Vagina (tissue), 2 donors: ENCODE measurements at regions not wholly inside any gene's neighbourhood (a gene's known extent, or its start where the extent isn't known, plus 50 kb on each side); places are given as distances from the start of the nearest gene placed in this dataset.
"Not testable (repeated sequence)": the region's sequence is repeated elsewhere in the genome, so short reads cannot be mapped to it uniquely, and the experiment has no call there.

Experiments
- DNase-seq, 2 donors: peaks; one replicate each; pipeline ENCODE4 v3.0.0-alpha.2; 2017; ENCODE audit errors: extremely low spot score in 2 of 2
- H3K27ac ChIP-seq: fragments of 200-600 bp; sonication (generic); one replicate; pipeline ENCODE4 v1.5.1; 2019
- H3K27me3 ChIP-seq: fragments of 200-600 bp; sonication (generic); one replicate; pipeline ENCODE4 v1.5.1; 2019
- H3K36me3 ChIP-seq, 2 donors: fragments of 200-600 bp; sonication (generic); one replicate each; pipeline ENCODE4 v1.5.1; 2017 to 2019
- H3K4me1 ChIP-seq: fragments of 200-600 bp; sonication (generic); one replicate; pipeline ENCODE4 v1.5.1; 2019
- H3K4me3 ChIP-seq, 2 donors: fragments of 200-600 bp; sonication (generic); 1 replicate in 1 of 2; 2 replicates in 1 of 2; pipeline ENCODE4 v1.5.1; 2016 to 2019
- H3K9me3 ChIP-seq: fragments of 200-600 bp; sonication (generic); one replicate; pipeline ENCODE4 v1.5.1; 2019
- POLR2A ChIP-seq, 2 donors: fragments of 450-650 bp; IDR thresholded peaks; one replicate each; pipeline ENCODE4 v1.6.1; 2017; ENCODE audit warnings: antibody characterized with exemption in 2 of 2, mild to moderate bottlenecking in 2 of 2, moderate library complexity in 2 of 2
- POLR2AphosphoS5 ChIP-seq, 2 donors: sonication (generic); formaldehyde crosslinking; IDR thresholded peaks; one replicate each; pipeline ENCODE4 v1.9.0; 2017; ENCODE audit warnings: antibody characterized with exemption in 2 of 2, mild to moderate bottlenecking in 2 of 2, low read depth in 1 of 2; ENCODE audit not compliant: insufficient read depth in 1 of 2
- intact Hi-C: fragments of 100-400 bp; cut with DNase I; formaldehyde crosslinking; loops from one replicate; pipeline ENCODE4 v1.15.1; 2023
- TF ChIP-seq, protein P1 (sequence below), 3 experiments: fragments of 450-650 bp in 2 of 3; fragments of 200-600 bp in 1 of 3; sonication (generic) in 1 of 3; IDR thresholded peaks; one replicate each; pipeline ENCODE4 v1.5.1; 2017 to 2019; ENCODE audit warnings: antibody characterized with exemption in 3 of 3, mild to moderate bottlenecking in 2 of 3, moderate library complexity in 2 of 3

DNA sequence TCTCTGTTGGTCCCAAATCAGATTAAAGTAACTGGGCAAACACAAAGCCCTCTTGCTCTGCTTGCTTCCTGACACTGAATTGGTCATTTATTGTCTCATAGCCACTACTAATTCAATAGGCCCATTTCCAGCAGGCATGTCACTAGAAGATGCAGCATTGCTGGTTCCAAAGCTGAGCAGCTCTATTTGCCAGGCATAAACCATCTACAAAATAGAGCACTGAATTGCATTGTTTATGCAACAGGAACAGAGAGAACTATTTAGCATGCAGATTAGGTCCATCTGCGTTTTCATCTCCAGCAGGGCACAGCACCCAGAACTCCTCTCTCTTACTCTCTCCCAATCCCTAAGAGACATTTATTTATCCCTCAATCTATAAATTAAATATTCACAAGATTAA is 227.6 kb downstream of the SUCLG1 start:
- no peak overlapping the region for H3K27ac ChIP-seq
- intact Hi-C loops, result no loop called here
- DNase-seq, result no peak
- no peak overlapping the region for H3K4me3 ChIP-seq
- TF ChIP-seq, protein P1, sequence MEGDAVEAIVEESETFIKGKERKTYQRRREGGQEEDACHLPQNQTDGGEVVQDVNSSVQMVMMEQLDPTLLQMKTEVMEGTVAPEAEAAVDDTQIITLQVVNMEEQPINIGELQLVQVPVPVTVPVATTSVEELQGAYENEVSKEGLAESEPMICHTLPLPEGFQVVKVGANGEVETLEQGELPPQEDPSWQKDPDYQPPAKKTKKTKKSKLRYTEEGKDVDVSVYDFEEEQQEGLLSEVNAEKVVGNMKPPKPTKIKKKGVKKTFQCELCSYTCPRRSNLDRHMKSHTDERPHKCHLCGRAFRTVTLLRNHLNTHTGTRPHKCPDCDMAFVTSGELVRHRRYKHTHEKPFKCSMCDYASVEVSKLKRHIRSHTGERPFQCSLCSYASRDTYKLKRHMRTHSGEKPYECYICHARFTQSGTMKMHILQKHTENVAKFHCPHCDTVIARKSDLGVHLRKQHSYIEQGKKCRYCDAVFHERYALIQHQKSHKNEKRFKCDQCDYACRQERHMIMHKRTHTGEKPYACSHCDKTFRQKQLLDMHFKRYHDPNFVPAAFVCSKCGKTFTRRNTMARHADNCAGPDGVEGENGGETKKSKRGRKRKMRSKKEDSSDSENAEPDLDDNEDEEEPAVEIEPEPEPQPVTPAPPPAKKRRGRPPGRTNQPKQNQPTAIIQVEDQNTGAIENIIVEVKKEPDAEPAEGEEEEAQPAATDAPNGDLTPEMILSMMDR (IDR thresholded peaks at IDR 0.05), result no peak
- TF ChIP-seq POLR2AphosphoS5 (IDR thresholded peaks at IDR 0.05; ENCODE audit: insufficient read depth in 1 of 2, low read depth in 1 of 2), result no peak
- TF ChIP-seq POLR2A (IDR thresholded peaks at IDR 0.05), result no peak
- no peaks in the 10 kb centered on the region for H3K9me3 ChIP-seq
- no peaks in the 10 kb centered on the region for H3K36me3 ChIP-seq
- H3K27me3 ChIP-seq, result no peaks in the 10 kb centered on the region
- H3K4me1 ChIP-seq, result no peaks in the 10 kb centered on the region

DNA sequence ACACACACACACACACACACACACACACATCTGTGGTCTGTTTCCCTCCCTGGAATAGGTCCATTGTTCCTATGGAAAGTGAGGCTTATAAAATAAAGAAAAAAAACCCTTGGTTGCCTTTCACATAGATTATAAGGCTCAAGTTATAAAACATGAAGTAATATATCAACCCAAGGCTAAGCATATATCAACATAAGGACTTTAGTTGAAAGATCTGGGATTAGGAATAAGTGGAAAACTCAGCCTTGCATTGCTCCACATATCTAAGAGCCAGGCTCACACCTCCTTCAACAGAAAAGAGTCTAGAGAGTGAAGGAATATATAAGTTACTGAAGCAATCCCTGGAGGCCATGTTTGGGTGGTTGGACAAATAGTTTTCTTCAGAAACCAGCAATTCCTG is 235.0 kb downstream of the SUCLG1 start:
- DNase-seq, result no peak
- Histone ChIP-seq H3K4me3 (no peak overlapping the region), H3K27me3 (no peaks in the 10 kb centered on the region), H3K4me1 (no peaks in the 10 kb centered on the region), H3K36me3 (no peaks in the 10 kb centered on the region), H3K9me3 (no peaks in the 10 kb centered on the region), H3K27ac (no peak overlapping the region)
- intact Hi-C loops, result no loop called here
- TF ChIP-seq, protein P1 (IDR thresholded peaks at IDR 0.05), result no peak
- TF ChIP-seq POLR2AphosphoS5 (IDR thresholded peaks at IDR 0.05; ENCODE audit: insufficient read depth in 1 of 2, low read depth in 1 of 2) (no peak), POLR2A (IDR thresholded peaks at IDR 0.05) (no peak)

DNA sequence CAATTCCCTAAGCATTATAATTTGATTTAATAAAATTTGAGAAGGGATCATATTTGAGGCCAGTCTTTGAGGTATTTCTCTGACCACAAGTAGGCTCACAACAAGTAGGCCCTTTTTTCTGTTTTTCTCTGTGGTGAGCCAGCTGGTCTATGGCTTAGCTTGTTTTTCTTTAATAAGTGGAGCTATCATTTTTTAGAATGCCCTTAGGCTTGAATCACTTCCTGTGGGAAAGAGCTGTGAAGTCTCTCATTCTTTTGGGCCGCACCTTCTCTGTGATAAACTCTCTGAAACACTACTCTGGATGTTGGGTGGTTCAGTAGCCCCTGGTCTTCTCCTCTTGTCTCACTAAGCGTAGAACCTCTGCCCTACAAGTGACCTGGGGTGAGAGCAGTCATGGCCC is 235.9 kb downstream of the SUCLG1 start:
- Histone ChIP-seq H3K4me3 (no peak overlapping the region), H3K9me3 (no peaks in the 10 kb centered on the region), H3K27me3 (no peaks in the 10 kb centered on the region), H3K36me3 (no peaks in the 10 kb centered on the region), H3K27ac (no peak overlapping the region), H3K4me1 (no peaks in the 10 kb centered on the region)
- intact Hi-C loops, result no loop called here
- TF ChIP-seq POLR2A (IDR thresholded peaks at IDR 0.05) (no peak), POLR2AphosphoS5 (IDR thresholded peaks at IDR 0.05; ENCODE audit: insufficient read depth in 1 of 2, low read depth in 1 of 2) (no peak)
- TF ChIP-seq, protein P1 (IDR thresholded peaks at IDR 0.05), result no peak
- no peak for DNase-seq

DNA sequence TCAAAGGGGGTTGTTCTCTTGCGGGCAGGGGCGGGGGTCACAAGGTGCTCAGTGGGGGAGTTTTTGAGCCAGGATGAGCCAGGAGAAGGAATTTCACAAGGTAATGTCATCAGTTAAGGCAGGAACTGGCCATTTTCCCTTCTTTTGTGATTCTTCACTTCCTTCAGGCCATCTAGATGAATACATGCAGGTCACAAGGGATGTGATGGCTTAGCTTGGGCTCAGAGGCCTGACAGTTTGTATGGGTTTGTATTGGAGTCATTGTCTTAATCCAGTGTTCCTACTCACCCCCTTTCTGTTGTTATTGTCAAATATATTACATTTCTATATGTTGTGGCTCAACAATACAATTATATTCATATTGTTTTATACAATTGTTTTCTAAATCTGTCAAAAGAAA is 238.0 kb downstream of the SUCLG1 start:
- H3K27ac ChIP-seq, H3K4me1 ChIP-seq, H3K27me3 ChIP-seq, intact Hi-C loops, H3K36me3 ChIP-seq, DNase-seq, H3K4me3 ChIP-seq, H3K9me3 ChIP-seq: not testable (repeated sequence)

DNA sequence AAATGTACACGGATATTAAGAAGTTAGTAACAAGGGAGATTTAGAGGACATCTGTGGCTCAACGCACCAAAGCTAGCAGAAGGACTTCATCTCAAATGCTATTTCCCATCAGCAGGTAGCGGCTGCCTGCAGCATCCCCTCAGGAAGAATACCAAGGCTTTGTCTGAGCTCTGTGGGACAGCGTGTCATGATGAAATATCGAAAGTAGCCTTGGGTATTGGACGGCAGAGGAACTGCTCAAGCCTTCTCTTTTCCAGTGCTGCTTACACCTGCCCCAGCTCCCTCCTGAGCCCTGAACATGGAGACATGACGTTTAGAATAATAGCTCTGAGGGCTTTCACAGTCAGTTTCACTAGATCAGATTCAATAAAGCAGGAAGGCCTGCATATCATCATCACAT is 241.6 kb downstream of the SUCLG1 start:
- Histone ChIP-seq H3K4me3 (no peak overlapping the region), H3K4me1 (no peaks in the 10 kb centered on the region), H3K27ac (no peak overlapping the region), H3K27me3 (no peaks in the 10 kb centered on the region), H3K9me3 (no peaks in the 10 kb centered on the region), H3K36me3 (no peaks in the 10 kb centered on the region)
- intact Hi-C loops, result no loop called here
- TF ChIP-seq POLR2A (IDR thresholded peaks at IDR 0.05) (no peak), POLR2AphosphoS5 (IDR thresholded peaks at IDR 0.05; ENCODE audit: insufficient read depth in 1 of 2, low read depth in 1 of 2) (no peak)
- TF ChIP-seq, protein P1 (IDR thresholded peaks at IDR 0.05), result no peak
- DNase-seq, result no peak

DNA sequence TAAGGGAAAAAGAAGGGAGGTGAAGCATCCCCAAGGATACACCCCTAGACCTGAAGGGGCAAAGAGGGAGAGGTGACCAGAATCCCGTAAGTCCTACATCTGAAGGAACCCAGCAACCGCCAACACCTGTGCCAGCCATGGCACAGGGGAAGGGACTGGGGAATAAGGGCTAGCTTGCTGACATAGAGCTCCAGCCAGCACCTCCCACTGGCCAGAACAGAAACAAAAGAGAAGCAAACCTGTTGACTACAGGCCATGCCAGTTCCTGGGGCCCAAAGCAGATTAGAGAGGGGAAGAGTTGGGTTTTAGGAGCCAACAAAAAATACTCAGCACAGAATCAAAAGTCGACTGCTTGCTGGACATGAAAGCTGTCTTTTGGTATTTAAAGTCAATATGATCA is 244.6 kb downstream of the SUCLG1 start:
- H3K27ac ChIP-seq, result no peak overlapping the region
- TF ChIP-seq, protein P1 (IDR thresholded peaks at IDR 0.05), result no peak
- no peak for TF ChIP-seq POLR2AphosphoS5 (IDR thresholded peaks at IDR 0.05; ENCODE audit: insufficient read depth in 1 of 2, low read depth in 1 of 2)
- no peak for TF ChIP-seq POLR2A (IDR thresholded peaks at IDR 0.05)
- no peaks in the 10 kb centered on the region for H3K4me1 ChIP-seq
- no peaks in the 10 kb centered on the region for H3K36me3 ChIP-seq
- intact Hi-C loops, result no loop called here
- no peaks in the 10 kb centered on the region for H3K9me3 ChIP-seq
- no peaks in the 10 kb centered on the region for H3K27me3 ChIP-seq
- no peak overlapping the region for H3K4me3 ChIP-seq
- DNase-seq, result no peak
